ENCODE measurements at regions not wholly inside any gene's neighbourhood (a gene's known extent, or its start where the extent isn't known, plus 50 kb on each side); places are given as distances from the start of the nearest gene placed in this dataset.
A peak's percentile ranks its signal among the peaks of the same experiment; 100 is the strongest.

DNA sequence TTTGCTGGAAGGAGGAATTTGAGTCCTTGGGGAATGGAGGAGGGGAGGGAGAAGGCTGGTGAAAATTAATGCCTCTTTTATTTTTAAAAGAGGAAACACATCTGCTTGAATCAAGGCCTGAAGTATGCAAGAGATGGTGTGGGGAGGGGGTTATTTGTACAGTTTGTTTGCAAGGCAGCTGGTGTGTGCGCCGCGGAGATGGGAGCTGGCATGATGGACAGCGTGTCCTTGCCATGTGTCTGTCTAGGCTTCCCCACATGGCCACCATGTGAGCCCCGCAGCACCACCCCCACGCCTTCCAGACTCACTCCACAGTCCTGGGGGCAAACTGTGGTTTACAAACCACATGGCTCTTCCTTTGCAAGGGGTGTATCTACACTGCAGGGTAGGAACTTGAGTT lies 154.8 kb upstream of the APCDD1 start:
- no peak for TF ChIP-seq POLR2AphosphoS5 (IDR thresholded peaks at IDR 0.05)
- TF ChIP-seq EP300 (IDR thresholded peaks at IDR 0.05), result no peak
- TF ChIP-seq POLR2A (IDR thresholded peaks at IDR 0.05), result no peak
- TF ChIP-seq, protein P1, sequence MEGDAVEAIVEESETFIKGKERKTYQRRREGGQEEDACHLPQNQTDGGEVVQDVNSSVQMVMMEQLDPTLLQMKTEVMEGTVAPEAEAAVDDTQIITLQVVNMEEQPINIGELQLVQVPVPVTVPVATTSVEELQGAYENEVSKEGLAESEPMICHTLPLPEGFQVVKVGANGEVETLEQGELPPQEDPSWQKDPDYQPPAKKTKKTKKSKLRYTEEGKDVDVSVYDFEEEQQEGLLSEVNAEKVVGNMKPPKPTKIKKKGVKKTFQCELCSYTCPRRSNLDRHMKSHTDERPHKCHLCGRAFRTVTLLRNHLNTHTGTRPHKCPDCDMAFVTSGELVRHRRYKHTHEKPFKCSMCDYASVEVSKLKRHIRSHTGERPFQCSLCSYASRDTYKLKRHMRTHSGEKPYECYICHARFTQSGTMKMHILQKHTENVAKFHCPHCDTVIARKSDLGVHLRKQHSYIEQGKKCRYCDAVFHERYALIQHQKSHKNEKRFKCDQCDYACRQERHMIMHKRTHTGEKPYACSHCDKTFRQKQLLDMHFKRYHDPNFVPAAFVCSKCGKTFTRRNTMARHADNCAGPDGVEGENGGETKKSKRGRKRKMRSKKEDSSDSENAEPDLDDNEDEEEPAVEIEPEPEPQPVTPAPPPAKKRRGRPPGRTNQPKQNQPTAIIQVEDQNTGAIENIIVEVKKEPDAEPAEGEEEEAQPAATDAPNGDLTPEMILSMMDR (IDR thresholded peaks at IDR 0.05), result no peak
- no peak for DNase-seq

DNA sequence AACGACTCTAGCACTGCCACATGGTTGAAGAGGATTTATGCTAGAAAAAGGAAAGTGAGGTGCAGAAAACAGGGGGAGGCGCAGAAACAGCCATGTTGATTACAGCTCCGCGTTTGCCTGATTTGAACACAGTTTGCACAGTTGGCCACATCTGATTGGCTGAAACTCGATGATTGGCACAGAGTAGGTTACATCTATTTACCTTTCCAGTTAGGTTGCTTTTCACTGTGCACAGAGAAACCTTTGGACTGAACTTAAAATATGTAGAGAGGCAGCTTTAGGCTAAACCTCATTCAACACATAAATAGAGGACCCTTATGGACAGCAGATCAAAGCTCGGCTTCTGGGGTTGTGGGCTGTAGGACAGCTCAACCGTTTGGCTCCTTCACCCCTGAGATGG lies 153.7 kb upstream of the APCDD1 start:
- DNase-seq, result no peak
- TF ChIP-seq POLR2A (IDR thresholded peaks at IDR 0.05), result no peak
- TF ChIP-seq POLR2AphosphoS5 (IDR thresholded peaks at IDR 0.05), result no peak
- TF ChIP-seq, protein P1 (IDR thresholded peaks at IDR 0.05), result no peak
- TF ChIP-seq EP300 (IDR thresholded peaks at IDR 0.05), result no peak
- ATAC-seq (ENCODE audit: low FRiP score in 2 of 2), result no peak
- peaks cover 0 to 5% (median 4%) of the 10 kb centered on the region in 4 donors for H3K4me1 ChIP-seq
- H3K27ac ChIP-seq, result no peak overlapping the region
- no peak overlapping the region for H3K4me3 ChIP-seq
- WGBS, 2 donors, result 85 to 88% methylated on average over 7 of the region's 7 CpGs
- H3K36me3 ChIP-seq, result no peaks in the 10 kb centered on the region
- H3K9me3 ChIP-seq, result no peaks in the 10 kb centered on the region
- H3K27me3 ChIP-seq, result no peaks in the 10 kb centered on the region

More for the DNA sequence above, 154.8 kb upstream of the APCDD1 start:
- Histone ChIP-seq H3K27ac (no peak overlapping the region), H3K4me3 (no peak overlapping the region), H3K4me1 (peaks cover 0 to 4% (median 2%) of the 10 kb centered on the region in 4 donors), H3K9me3 (no peaks in the 10 kb centered on the region), H3K27me3 (no peaks in the 10 kb centered on the region), H3K36me3 (no peaks in the 10 kb centered on the region)
- ATAC-seq (ENCODE audit: low FRiP score in 2 of 2), result no peak
- 68% methylated on average over 6 of the region's 6 CpGs for WGBS, 2 donors

DNA sequence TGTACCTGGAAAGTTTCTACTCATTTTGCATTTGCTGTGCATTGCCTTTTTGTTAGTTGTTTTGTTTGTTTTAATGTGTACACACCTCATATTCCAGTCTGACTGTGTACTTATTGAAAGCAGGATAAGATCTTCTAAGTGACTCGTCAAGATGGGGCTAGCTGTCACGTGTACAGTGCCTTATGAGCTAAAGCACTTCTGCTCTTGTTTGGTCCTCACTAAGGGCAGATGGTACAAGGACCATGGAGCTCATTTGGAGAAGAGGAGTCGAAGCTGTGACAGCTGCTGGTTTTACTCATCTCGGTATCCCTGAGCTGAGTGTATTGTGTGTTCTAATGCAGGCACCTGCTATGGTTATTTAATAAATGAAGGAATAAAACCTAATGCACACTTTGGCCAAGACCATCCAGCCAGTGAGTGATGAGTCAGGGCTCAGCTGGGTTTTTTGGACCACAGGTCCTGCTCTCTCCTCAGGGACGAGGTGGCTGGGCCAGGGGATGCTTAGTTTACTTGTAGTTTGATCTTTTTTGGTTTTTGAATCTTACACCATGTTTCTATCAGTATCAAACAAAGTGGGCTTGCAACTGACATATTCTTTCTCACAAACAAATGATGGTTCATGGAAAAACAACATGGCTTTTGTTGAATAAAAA lies 152.5 kb upstream of the APCDD1 start:
- 89 to 90% methylated on average over 5 of the region's 5 CpGs for WGBS, 2 donors
- Histone ChIP-seq H3K27me3 (no peaks in the 10 kb centered on the region), H3K9me3 (no peaks in the 10 kb centered on the region), H3K4me1 (peaks cover 0 to 5% (median 4%) of the 10 kb centered on the region in 4 donors), H3K27ac (no peak overlapping the region), H3K4me3 (no peak overlapping the region), H3K36me3 (no peaks in the 10 kb centered on the region)
- DNase-seq (no peak), ATAC-seq (ENCODE audit: low FRiP score in 2 of 2) (no peak)
- TF ChIP-seq EP300 (IDR thresholded peaks at IDR 0.05) (no peak), POLR2AphosphoS5 (IDR thresholded peaks at IDR 0.05) (no peak), POLR2A (IDR thresholded peaks at IDR 0.05) (no peak)
- TF ChIP-seq, protein P1 (IDR thresholded peaks at IDR 0.05), result no peak

DNA sequence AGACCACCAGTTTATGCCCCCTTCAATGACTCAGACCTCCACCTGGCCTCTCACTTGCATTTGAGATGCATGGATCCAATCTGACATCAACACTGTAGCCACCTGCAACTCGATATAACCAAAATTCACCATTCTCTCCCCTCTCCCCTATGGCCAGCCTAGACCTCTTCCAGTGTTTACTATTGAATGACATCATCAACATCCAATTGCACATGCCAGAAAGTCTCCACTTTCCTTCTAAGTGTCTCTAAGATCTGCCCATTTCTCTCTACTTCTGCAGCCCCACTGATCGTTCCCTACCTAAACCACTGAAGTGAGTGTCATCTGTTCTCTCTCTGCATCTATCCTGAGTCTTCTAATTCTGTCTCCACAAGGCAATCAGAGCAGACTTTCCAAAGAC lies 151.3 kb upstream of the APCDD1 start:
- Histone ChIP-seq H3K27me3 (no peaks in the 10 kb centered on the region), H3K27ac (no peak overlapping the region), H3K9me3 (no peaks in the 10 kb centered on the region), H3K4me3 (no peak overlapping the region), H3K36me3 (no peaks in the 10 kb centered on the region), H3K4me1 (peaks cover 0 to 5% (median 4%) of the 10 kb centered on the region in 4 donors)
- no peak for DNase-seq
- WGBS, 2 donors, result 93 to 95% methylated on average over 2 of the region's 2 CpGs
- no peak for TF ChIP-seq POLR2A (IDR thresholded peaks at IDR 0.05)
- TF ChIP-seq, protein P1 (IDR thresholded peaks at IDR 0.05), result no peak
- no peak for TF ChIP-seq POLR2AphosphoS5 (IDR thresholded peaks at IDR 0.05)
- TF ChIP-seq EP300 (IDR thresholded peaks at IDR 0.05), result no peak
- ATAC-seq (ENCODE audit: low FRiP score in 2 of 2), result no peak

DNA sequence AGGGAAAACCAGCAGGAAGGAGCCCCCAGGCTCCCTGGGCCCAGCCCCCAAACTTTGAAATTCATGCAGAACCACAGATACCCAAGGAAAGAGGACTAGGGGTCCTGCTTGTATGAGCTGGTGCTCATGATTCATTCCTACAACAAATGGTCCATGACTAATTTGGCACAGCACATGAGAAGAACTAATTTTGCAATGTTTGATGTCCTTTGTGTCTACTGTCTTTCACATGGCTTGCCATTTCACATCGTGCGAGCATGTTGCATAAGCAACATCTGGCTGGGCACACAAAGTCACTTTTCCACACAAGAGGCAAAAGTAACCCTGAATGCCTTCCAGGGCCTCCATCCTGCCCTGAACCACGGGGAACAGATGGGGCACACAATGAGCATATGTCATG lies 149.6 kb upstream of the APCDD1 start:
- Histone ChIP-seq H3K9me3 (no peaks in the 10 kb centered on the region), H3K27me3 (no peaks in the 10 kb centered on the region), H3K4me3 (no peak overlapping the region), H3K36me3 (no peaks in the 10 kb centered on the region), H3K4me1 (peaks cover 0 to 5% (median 2%) of the 10 kb centered on the region in 4 donors), H3K27ac (no peak overlapping the region)
- DNase-seq (peak in 1 of 2 donors; percentile 44), ATAC-seq (ENCODE audit: low FRiP score in 2 of 2) (peak in 1 of 2 donors; percentile 49)
- WGBS, 2 donors, result 60 to 67% methylated on average over 3 of the region's 3 CpGs
- no peak for TF ChIP-seq POLR2A (IDR thresholded peaks at IDR 0.05)
- peak in 1 of 4 donors; percentile 67 for TF ChIP-seq EP300 (IDR thresholded peaks at IDR 0.05)
- peak; percentile 66 to 89 for TF ChIP-seq POLR2AphosphoS5 (IDR thresholded peaks at IDR 0.05)
